ENCODE measurements at regions not wholly inside any gene's neighbourhood (a gene's known extent, or its start where the extent isn't known, plus 50 kb on each side); places are given as distances from the start of the nearest gene placed in this dataset.

DNA sequence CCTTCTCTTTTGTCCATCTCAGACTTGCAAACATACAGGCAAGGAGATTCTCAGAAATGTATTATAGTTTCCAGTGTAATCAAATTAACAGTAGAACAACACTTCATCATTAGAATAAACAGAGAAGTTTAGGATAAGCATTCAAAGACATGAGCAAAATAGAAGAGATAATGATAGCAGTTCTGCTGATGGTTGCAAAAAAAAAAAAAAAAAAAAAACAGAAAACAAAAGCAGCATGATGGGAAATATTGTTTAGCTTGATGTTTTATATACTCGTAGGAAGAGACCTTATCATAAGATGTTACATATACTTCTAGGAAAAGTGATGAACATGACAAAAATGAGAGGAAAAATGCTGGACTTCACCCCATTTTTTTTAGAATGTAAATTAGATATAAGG lies 1356.2 kb downstream of the MAT2B start:
- no peak overlapping the region for H3K27ac Mint-ChIP-seq

DNA sequence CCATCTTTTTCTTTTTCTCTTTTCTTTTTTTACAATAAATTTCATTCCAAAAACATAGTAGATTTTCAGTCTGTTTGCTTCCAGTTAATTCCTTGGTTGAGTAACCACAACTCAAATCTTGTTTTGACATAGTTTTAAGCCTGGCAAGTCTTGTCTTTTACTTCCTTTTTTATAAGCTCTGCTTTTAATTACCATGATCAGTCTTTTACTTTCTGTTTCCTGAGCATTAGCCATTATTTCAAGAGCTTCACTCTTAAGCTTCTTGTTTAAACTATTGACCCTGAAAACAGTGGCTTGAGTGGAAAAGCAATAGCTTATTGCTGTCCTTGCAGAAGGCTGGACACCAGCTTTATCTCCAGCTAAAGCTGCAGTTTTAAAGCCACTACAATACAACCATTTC lies 1363.3 kb downstream of the MAT2B start:
- no peaks in the 10 kb centered on the region for H3K27me3 Mint-ChIP-seq
- POLR2A ChIA-PET = no interaction called here
- no peak overlapping the region for H3K27ac Mint-ChIP-seq
- no peak overlapping the region for H3K4me3 Mint-ChIP-seq
- H3K36me3 Mint-ChIP-seq = no peaks in the 10 kb centered on the region
- peaks cover 0 to 14% (median 0%) of the 10 kb centered on the region in 4 donors for H3K4me1 Mint-ChIP-seq
- no peak for DNase-seq
- peaks cover 0 to 14% (median 1%) of the 10 kb centered on the region in 9 donors for H3K9me3 Mint-ChIP-seq
- no peak for ATAC-seq

More for the DNA sequence above, 1356.2 kb downstream of the MAT2B start:
- no peaks in the 10 kb centered on the region for H3K4me1 Mint-ChIP-seq
- peaks cover 0 to 21% (median 6%) of the 10 kb centered on the region in 9 donors for H3K9me3 Mint-ChIP-seq
- H3K4me3 Mint-ChIP-seq = no peak overlapping the region
- peaks cover 0 to 5% (median 0%) of the 10 kb centered on the region in 3 donors for H3K36me3 Mint-ChIP-seq
- DNase-seq (no peak), ATAC-seq (no peak)
- POLR2A ChIA-PET = no interaction called here
- no peaks in the 10 kb centered on the region for H3K27me3 Mint-ChIP-seq

DNA sequence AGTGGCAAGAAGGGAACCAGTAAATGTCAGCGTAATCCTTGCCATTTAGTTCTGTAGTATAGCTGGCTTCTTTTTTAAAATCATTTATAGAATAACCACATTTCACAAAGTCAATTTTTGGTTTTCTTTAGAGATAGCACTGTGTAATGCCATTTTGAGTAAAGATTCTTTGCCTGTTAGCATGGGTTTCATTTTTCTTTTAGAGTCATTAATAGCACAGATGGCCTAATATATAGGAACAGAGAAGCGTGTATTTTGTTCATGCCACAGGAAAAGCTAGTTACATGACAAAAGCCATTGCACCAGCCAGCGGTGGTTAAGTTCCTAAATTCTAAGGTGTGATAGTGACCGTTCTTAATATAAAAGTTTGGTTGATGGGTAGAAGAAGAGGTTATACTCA lies 1363.9 kb downstream of the MAT2B start:
- H3K4me1 Mint-ChIP-seq = peaks cover 0 to 14% (median 0%) of the 10 kb centered on the region in 4 donors
- H3K9me3 Mint-ChIP-seq = peaks cover 0 to 19% (median 1%) of the 10 kb centered on the region in 9 donors
- DNase-seq = no peak
- no peaks in the 10 kb centered on the region for H3K36me3 Mint-ChIP-seq
- H3K27me3 Mint-ChIP-seq = no peaks in the 10 kb centered on the region
- ATAC-seq = no peak
- no peak overlapping the region for H3K27ac Mint-ChIP-seq
- H3K4me3 Mint-ChIP-seq = no peak overlapping the region
- POLR2A ChIA-PET = no interaction called here

GRCh38 chr5:164876793-164877192 lies 1371.4 kb downstream of the MAT2B start:
- H3K4me1 Mint-ChIP-seq = no peaks in the 10 kb centered on the region
- peaks cover 0 to 24% (median 7%) of the 10 kb centered on the region in 9 donors for H3K9me3 Mint-ChIP-seq
- DNase-seq (no peak), ATAC-seq (no peak)
- H3K36me3 Mint-ChIP-seq = peaks cover 0 to 5% (median 0%) of the 10 kb centered on the region in 3 donors
- POLR2A ChIA-PET = no interaction called here
- no peak overlapping the region for H3K4me3 Mint-ChIP-seq
- no peak overlapping the region for H3K27ac Mint-ChIP-seq
- H3K27me3 Mint-ChIP-seq = peaks cover 0 to 2% (median 0%) of the 10 kb centered on the region in 5 donors

GRCh38 chr5:164881442-164881841 lies 1376.0 kb downstream of the MAT2B start:
- Mint-ChIP-seq H3K9me3 (peaks cover 5 to 13% (median 8%) of the 10 kb centered on the region in 9 donors), H3K4me1 (no peaks in the 10 kb centered on the region), H3K27ac (no peak overlapping the region), H3K36me3 (peaks cover 0 to under 1% (median 0%) of the 10 kb centered on the region in 3 donors), H3K27me3 (peaks cover 0 to 2% (median 0%) of the 10 kb centered on the region in 5 donors), H3K4me3 (no peak overlapping the region)
- ATAC-seq (no peak), DNase-seq (no peak)
- POLR2A ChIA-PET = interaction anchor here (0.6 kb wide), 1 partner anchor 478 kb away, joined by 3 read pairs; no protein-coding TSS in a partner anchor

- Mint-ChIP-seq H3K27ac (no peak overlapping the region), H3K4me3 (no peak overlapping the region), H3K27me3 (no peaks in the 10 kb centered on the region), H3K4me1 (no peaks in the 10 kb centered on the region), H3K9me3 (peaks cover 2 to 13% (median 7%) of the 10 kb centered on the region in 9 donors), H3K36me3 (no peaks in the 10 kb centered on the region)
- DNase-seq (no peak), ATAC-seq (no peak)
- POLR2A ChIA-PET = no interaction called here
Measured at GRCh38 chr5:164885179-164885578, 1379.8 kb downstream of the MAT2B start.

- no peak for DNase-seq
- H3K36me3 Mint-ChIP-seq = peaks cover 0 to 10% (median 0%) of the 10 kb centered on the region in 3 donors
- H3K27me3 Mint-ChIP-seq = no peaks in the 10 kb centered on the region
- no peak for ATAC-seq
- POLR2A ChIA-PET = no interaction called here
- H3K4me3 Mint-ChIP-seq = no peak overlapping the region
- H3K9me3 Mint-ChIP-seq = peaks cover 0 to 23% (median 7%) of the 10 kb centered on the region in 9 donors
- H3K4me1 Mint-ChIP-seq = no peaks in the 10 kb centered on the region
- H3K27ac Mint-ChIP-seq = no peak overlapping the region
Measured at GRCh38 chr5:164893071-164893470, 1387.7 kb downstream of the MAT2B start.

- H3K4me1 Mint-ChIP-seq = no peaks in the 10 kb centered on the region
- no peaks in the 10 kb centered on the region for H3K36me3 Mint-ChIP-seq
Measured at GRCh38 chr5:164898705-164899104, 1393.3 kb downstream of the MAT2B start.

GRCh38 chr5:164909673-164910072 lies 1404.3 kb downstream of the MAT2B start:
- no peaks in the 10 kb centered on the region for H3K4me1 Mint-ChIP-seq
- H3K9me3 Mint-ChIP-seq = peaks cover 0 to 16% (median 0%) of the 10 kb centered on the region in 9 donors
- DNase-seq = no peak
- no peak overlapping the region for H3K4me3 Mint-ChIP-seq
- no peaks in the 10 kb centered on the region for H3K36me3 Mint-ChIP-seq
- no peaks in the 10 kb centered on the region for H3K27me3 Mint-ChIP-seq
- no peak overlapping the region for H3K27ac Mint-ChIP-seq
- no peak for ATAC-seq
- POLR2A ChIA-PET = no interaction called here

More at GRCh38 chr5:164898705-164899104, 1393.3 kb downstream of the MAT2B start:
- POLR2A ChIA-PET = no interaction called here
- ATAC-seq = no peak
- Mint-ChIP-seq H3K4me3 (no peak overlapping the region), H3K27ac (no peak overlapping the region), H3K27me3 (no peaks in the 10 kb centered on the region), H3K9me3 (peaks cover 2 to 19% (median 8%) of the 10 kb centered on the region in 9 donors)
- DNase-seq = no peak

GRCh38 chr5:164921722-164922121 lies 1416.3 kb downstream of the MAT2B start:
- POLR2A ChIA-PET = no interaction called here
- Mint-ChIP-seq H3K27me3 (no peaks in the 10 kb centered on the region), H3K9me3 (peaks cover 8 to 50% (median 18%) of the 10 kb centered on the region in 9 donors), H3K4me3 (no peak overlapping the region), H3K27ac (no peak overlapping the region), H3K4me1 (no peaks in the 10 kb centered on the region), H3K36me3 (peaks cover 0 to 15% (median 0%) of the 10 kb centered on the region in 3 donors)
- ATAC-seq (no peak), DNase-seq (no peak)

DNA sequence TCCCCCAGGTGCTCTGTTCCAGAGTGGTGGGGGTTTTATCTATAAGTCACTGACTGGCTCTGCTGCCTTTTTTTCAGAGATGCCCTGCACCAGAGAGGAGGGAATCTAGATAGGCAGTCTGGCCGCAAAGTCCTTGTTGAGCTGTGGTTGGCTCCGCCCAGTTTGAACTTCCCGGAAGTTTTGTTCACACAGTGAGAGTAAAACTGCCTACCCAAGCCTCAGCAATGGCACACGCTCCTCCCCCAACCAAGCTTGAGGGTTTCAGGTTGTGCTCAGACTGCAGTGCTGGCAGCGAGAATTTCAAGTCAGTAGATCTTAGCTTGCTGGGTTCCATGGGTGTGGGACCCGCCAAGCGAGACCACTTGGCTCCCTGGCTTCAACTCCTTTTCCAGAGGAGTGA lies 1428.6 kb downstream of the MAT2B start:
- POLR2A ChIA-PET = no interaction called here
- H3K4me1 Mint-ChIP-seq = no peaks in the 10 kb centered on the region
- peaks cover 0 to 1% (median 0%) of the 10 kb centered on the region in 5 donors for H3K27me3 Mint-ChIP-seq
- no peak overlapping the region for H3K4me3 Mint-ChIP-seq
- H3K36me3 Mint-ChIP-seq = no peaks in the 10 kb centered on the region
- peaks cover 5 to 58% (median 21%) of the 10 kb centered on the region in 9 donors for H3K9me3 Mint-ChIP-seq
- DNase-seq = no peak
- ATAC-seq = no peak
- no peak overlapping the region for H3K27ac Mint-ChIP-seq

GRCh38 chr5:164934561-164934960 lies 1429.1 kb downstream of the MAT2B start:
- no peak for ATAC-seq
- H3K27ac Mint-ChIP-seq = no peak overlapping the region
- no peak for DNase-seq
- H3K27me3 Mint-ChIP-seq = peaks cover 0 to 1% (median 0%) of the 10 kb centered on the region in 5 donors
- POLR2A ChIA-PET = no interaction called here
- no peaks in the 10 kb centered on the region for H3K4me1 Mint-ChIP-seq
- H3K36me3 Mint-ChIP-seq = no peaks in the 10 kb centered on the region
- H3K9me3 Mint-ChIP-seq = peaks cover 3 to 54% (median 17%) of the 10 kb centered on the region in 9 donors
- no peak overlapping the region for H3K4me3 Mint-ChIP-seq

- no peak overlapping the region for H3K4me3 Mint-ChIP-seq
- no peaks in the 10 kb centered on the region for H3K36me3 Mint-ChIP-seq
- POLR2A ChIA-PET = no interaction called here
- H3K27ac Mint-ChIP-seq = no peak overlapping the region
- DNase-seq (no peak), ATAC-seq (no peak)
- H3K4me1 Mint-ChIP-seq = no peaks in the 10 kb centered on the region
- H3K27me3 Mint-ChIP-seq = peaks cover 0 to 1% (median 0%) of the 10 kb centered on the region in 5 donors
- H3K9me3 Mint-ChIP-seq = peaks cover 0 to 15% (median 4%) of the 10 kb centered on the region in 9 donors
Measured at GRCh38 chr5:164941132-164941531, 1435.7 kb downstream of the MAT2B start.

- Mint-ChIP-seq H3K9me3 (peaks cover 0 to 14% (median 5%) of the 10 kb centered on the region in 9 donors), H3K4me3 (no peak overlapping the region), H3K27me3 (no peaks in the 10 kb centered on the region), H3K36me3 (no peaks in the 10 kb centered on the region), H3K4me1 (no peaks in the 10 kb centered on the region), H3K27ac (no peak overlapping the region)
- POLR2A ChIA-PET = no interaction called here
- no peak for ATAC-seq
- no peak for DNase-seq
Measured at GRCh38 chr5:164950927-164951326, 1445.5 kb downstream of the MAT2B start.
